Skin of body (tissue), 1 donor: ENCODE measurements at regions not wholly inside any gene's neighbourhood (a gene's known extent, or its start where the extent isn't known, plus 50 kb on each side); places are given as distances from the start of the nearest gene placed in this dataset.
"Not testable (repeated sequence)": the region's sequence is repeated elsewhere in the genome, so short reads cannot be mapped to it uniquely, and the experiment has no call there.

Experiments used
- DNase-seq: peaks from one replicate; lab custom pipeline; 2025; lab: John Stamatoyannopoulos, UW

GRCh38 chr21:32934829-32935228 lies 90.9 kb upstream of the OLIG2 start:
- no peak for DNase-seq

GRCh38 chr21:32940079-32941014 lies 85.4 kb upstream of the OLIG2 start:
- DNase-seq, result no peak

- no peak for DNase-seq
Observed at GRCh38 chr21:32941263-32941662, 84.5 kb upstream of the OLIG2 start.

- no peak for DNase-seq
Observed at GRCh38 chr21:32946654-32947053, 79.1 kb upstream of the OLIG2 start.

GRCh38 chr21:32947736-32948135 lies 78.0 kb upstream of the OLIG2 start:
- DNase-seq, result no peak

GRCh38 chr21:32949701-32950100 lies 76.0 kb upstream of the OLIG2 start:
- no peak for DNase-seq

- no peak for DNase-seq
Observed at GRCh38 chr21:32951041-32951440, 74.7 kb upstream of the OLIG2 start.

GRCh38 chr21:32954353-32954752 lies 71.4 kb upstream of the OLIG2 start:
- no peak for DNase-seq

- no peak for DNase-seq
Observed at GRCh38 chr21:32955311-32956060, 70.2 kb upstream of the OLIG2 start.

- no peak for DNase-seq
Observed at GRCh38 chr21:32956061-32956656, 69.6 kb upstream of the OLIG2 start.

- DNase-seq, result no peak
Observed at GRCh38 chr21:32957545-32957944, 68.2 kb upstream of the OLIG2 start.

- no peak for DNase-seq
Observed at GRCh38 chr21:32958288-32959002, 67.3 kb upstream of the OLIG2 start.

- no peak for DNase-seq
Observed at GRCh38 chr21:32962268-32962667, 63.5 kb upstream of the OLIG2 start.

- DNase-seq, result no peak
Observed at GRCh38 chr21:32965129-32965680, 60.5 kb upstream of the OLIG2 start.

GRCh38 chr21:32966120-32966519 lies 59.6 kb upstream of the OLIG2 start:
- no peak for DNase-seq

GRCh38 chr21:32968103-32968502 lies 57.6 kb upstream of the OLIG2 start:
- not testable (repeated sequence) for DNase-seq

GRCh38 chr21:32974653-32975052 lies 51.1 kb upstream of the OLIG2 start:
- no peak for DNase-seq

- DNase-seq, result no peak
Observed at GRCh38 chr21:32975811-32976431, 49.8 kb upstream of the OLIG2 start.
